ENCODE measurements at regions not wholly inside any gene's neighbourhood (a gene's known extent, or its start where the extent isn't known, plus 50 kb on each side); places are given as distances from the start of the nearest gene placed in this dataset.

GRCh38 chr1:2909797-2910196 lies 108.3 kb upstream of the TTC34 start:
- no peak for TF ChIP-seq CTCF (IDR thresholded peaks at IDR 0.05)
- TF ChIP-seq EZH2 (IDR thresholded peaks at IDR 0.05; ENCODE audit: borderline replicate concordance, insufficient read depth, low read depth, low read length, poor library complexity, severe bottlenecking) = no peak
